ENCODE measurements at regions not wholly inside any gene's neighbourhood (a gene's known extent, or its start where the extent isn't known, plus 50 kb on each side); places are given as distances from the start of the nearest gene placed in this dataset.

DNA sequence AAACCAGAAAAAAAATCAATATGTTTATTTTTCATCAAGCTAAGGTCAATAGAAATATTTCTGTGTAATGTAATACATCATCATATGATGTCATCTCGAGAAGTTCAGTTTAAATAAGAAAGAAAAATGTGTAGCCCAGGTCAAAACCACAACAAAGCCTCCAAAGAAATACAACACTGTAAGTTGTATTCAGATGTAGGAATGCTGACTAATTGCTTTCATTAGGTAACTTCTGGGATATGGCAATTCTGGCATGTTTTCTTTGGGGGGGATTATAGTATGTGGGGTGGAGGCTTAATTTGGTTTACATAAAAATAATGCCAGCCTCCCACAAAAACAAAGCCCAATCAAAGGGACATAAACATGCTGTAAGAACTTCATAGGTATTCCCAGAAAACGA lies 881.8 kb upstream of the CITED2 start:
- DNase-seq (ENCODE audit: low read depth): peak; percentile 17
- no peak overlapping the region for H3K4me3 ChIP-seq (ENCODE audit: low read length)
- no peak for TF ChIP-seq CTCF (IDR thresholded peaks at IDR 0.05; ENCODE audit: insufficient read depth, low read depth, low read length, missing control alignments)

DNA sequence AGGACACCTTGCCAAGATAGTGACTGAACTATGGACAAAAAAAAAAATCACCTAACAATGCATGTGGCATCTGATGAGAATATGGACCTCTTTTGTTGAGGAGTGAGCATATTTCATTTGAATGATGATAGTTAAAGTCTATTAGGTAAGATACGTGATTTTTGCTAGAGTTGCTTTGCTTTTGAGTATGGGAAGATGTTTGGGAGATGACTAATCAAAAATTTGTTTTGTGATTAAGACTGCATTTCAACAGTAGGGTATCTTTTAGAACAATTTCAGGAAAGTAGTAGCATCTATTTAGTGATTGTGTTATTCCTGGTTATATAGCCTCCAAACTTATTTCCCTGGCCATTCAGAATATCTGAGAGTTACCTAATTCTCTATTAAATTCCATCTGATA lies 878.6 kb upstream of the CITED2 start:
- DNase-seq (ENCODE audit: low read depth): peak; percentile 16
- no peak overlapping the region for H3K4me3 ChIP-seq (ENCODE audit: low read length)
- no peak for TF ChIP-seq CTCF (IDR thresholded peaks at IDR 0.05; ENCODE audit: insufficient read depth, low read depth, low read length, missing control alignments)

- DNase-seq (ENCODE audit: low read depth): peak; percentile 18
- TF ChIP-seq CTCF (IDR thresholded peaks at IDR 0.05; ENCODE audit: insufficient read depth, low read depth, low read length, missing control alignments): no peak
- H3K4me3 ChIP-seq (ENCODE audit: low read length): no peak overlapping the region
Observed at GRCh38 chr6:140252099-140252498, 877.7 kb upstream of the CITED2 start.

- DNase-seq (ENCODE audit: low read depth): no peak
- H3K4me3 ChIP-seq (ENCODE audit: low read length): no peak overlapping the region
- no peak for TF ChIP-seq CTCF (IDR thresholded peaks at IDR 0.05; ENCODE audit: insufficient read depth, low read depth, low read length, missing control alignments)
Observed at GRCh38 chr6:140245296-140246040, 871.0 kb upstream of the CITED2 start.

- DNase-seq (ENCODE audit: low read depth): no peak
- no peak for TF ChIP-seq CTCF (IDR thresholded peaks at IDR 0.05; ENCODE audit: insufficient read depth, low read depth, low read length, missing control alignments)
- no peak overlapping the region for H3K4me3 ChIP-seq (ENCODE audit: low read length)
Observed at GRCh38 chr6:140237251-140237650, 862.8 kb upstream of the CITED2 start.

DNA sequence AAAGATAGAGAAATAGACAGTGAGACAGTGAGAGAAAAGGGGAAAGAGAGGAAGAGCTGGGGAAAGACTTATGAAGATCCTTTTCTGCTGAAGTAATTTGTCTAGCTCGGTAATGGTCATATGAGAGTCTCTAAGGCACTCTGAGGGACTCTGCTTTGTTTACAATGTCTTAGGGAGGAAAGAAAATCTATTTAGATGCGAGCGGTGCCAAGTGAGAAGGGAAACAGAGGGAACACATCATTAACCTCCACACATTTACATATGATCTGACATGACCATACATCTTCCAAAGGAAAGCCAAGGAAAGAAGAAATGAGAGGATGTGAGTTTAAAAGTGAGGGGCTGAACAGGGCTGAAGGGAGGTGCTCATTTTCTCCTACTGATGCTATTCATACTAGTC lies 862.3 kb upstream of the CITED2 start:
- DNase-seq (ENCODE audit: low read depth): no peak
- no peak overlapping the region for H3K4me3 ChIP-seq (ENCODE audit: low read length)
- TF ChIP-seq CTCF (IDR thresholded peaks at IDR 0.05; ENCODE audit: insufficient read depth, low read depth, low read length, missing control alignments): no peak

- no peak overlapping the region for H3K4me3 ChIP-seq (ENCODE audit: low read length)
- DNase-seq (ENCODE audit: low read depth): no peak
- TF ChIP-seq CTCF (IDR thresholded peaks at IDR 0.05; ENCODE audit: insufficient read depth, low read depth, low read length, missing control alignments): no peak
Observed at GRCh38 chr6:140230282-140230681, 855.8 kb upstream of the CITED2 start.

All from epithelial cell of esophagus (primary cell).